ENCODE measurements at regions not wholly inside any gene's neighbourhood (a gene's known extent, or its start where the extent isn't known, plus 50 kb on each side); places are given as distances from the start of the nearest gene placed in this dataset.

- intact Hi-C loops (cut with DNase I): no loop called here
Measured at GRCh38 chr12:67422081-67422480, 152.9 kb downstream of the CAND1 start.

GRCh38 chr12:67424784-67425183 is 155.6 kb downstream of the CAND1 start:
- intact Hi-C loops (cut with DNase I): no loop called here
- no peak for DNase-seq

More at GRCh38 chr12:67422081-67422480, 152.9 kb downstream of the CAND1 start:
- DNase-seq: no peak

- DNase-seq: no peak
- intact Hi-C loops (cut with DNase I): no loop called here
Measured at GRCh38 chr12:67425394-67425793, 156.2 kb downstream of the CAND1 start.

- no peak for DNase-seq
- intact Hi-C loops (cut with DNase I): no loop called here
Measured at GRCh38 chr12:67426067-67426466, 156.9 kb downstream of the CAND1 start.

GRCh38 chr12:67427336-67427735 is 158.2 kb downstream of the CAND1 start:
- no peak for DNase-seq
- intact Hi-C loops (cut with DNase I): no loop called here

GRCh38 chr12:67428431-67428830 is 159.3 kb downstream of the CAND1 start:
- no peak for DNase-seq
- intact Hi-C loops (cut with DNase I): no loop called here

- DNase-seq: peak in 21 of 42 donors; percentile 7 to 66 (median 33)
- intact Hi-C loops (cut with DNase I): loop anchor here (5.0 kb wide), 1 partner anchor 511 kb away; no protein-coding TSS in a partner anchor
Measured at GRCh38 chr12:67430708-67431335, 161.7 kb downstream of the CAND1 start.

- no peak for DNase-seq
- intact Hi-C loops (cut with DNase I): loop anchor here (5.0 kb wide), 1 partner anchor 511 kb away; no protein-coding TSS in a partner anchor
Measured at GRCh38 chr12:67431411-67432020, 162.4 kb downstream of the CAND1 start.

GRCh38 chr12:67433385-67434175 is 164.4 kb downstream of the CAND1 start:
- intact Hi-C loops (cut with DNase I): loop anchor here (5.0 kb wide), 1 partner anchor 509 kb away; no protein-coding TSS in a partner anchor
- no peak for DNase-seq

GRCh38 chr12:67434671-67435370 is 165.7 kb downstream of the CAND1 start:
- intact Hi-C loops (cut with DNase I): loop anchor here (5.0 kb wide), 1 partner anchor 507 kb away; no protein-coding TSS in a partner anchor
- DNase-seq: no peak

- intact Hi-C loops (cut with DNase I): no loop called here
- no peak for DNase-seq
Measured at GRCh38 chr12:67436230-67436629, 167.1 kb downstream of the CAND1 start.

GRCh38 chr12:67437011-67437410 is 167.9 kb downstream of the CAND1 start:
- intact Hi-C loops (cut with DNase I): no loop called here
- no peak for DNase-seq

GRCh38 chr12:67439611-67440010 is 170.5 kb downstream of the CAND1 start:
- intact Hi-C loops (cut with DNase I): loop anchor here (10.0 kb wide), 1 partner anchor 205 kb away; the partner anchor contains the start of gene DYRK2
- DNase-seq: no peak

GRCh38 chr12:67441736-67442346 is 172.7 kb downstream of the CAND1 start:
- intact Hi-C loops (cut with DNase I): loop anchor here (10.0 kb wide), 1 partner anchor 203 kb away; the partner anchor contains the start of gene DYRK2
- DNase-seq: peak; percentile 75 to 92 (median 83)

GRCh38 chr12:67442347-67442841 is 173.2 kb downstream of the CAND1 start:
- peak in 10 of 42 donors; percentile 1 to 31 (median 16) for DNase-seq
- intact Hi-C loops (cut with DNase I): loop anchor here (10.0 kb wide), 1 partner anchor 202 kb away; the partner anchor contains the start of gene DYRK2

- DNase-seq: no peak
- intact Hi-C loops (cut with DNase I): loop anchor here (10.0 kb wide), 1 partner anchor 202 kb away; the partner anchor contains the start of gene DYRK2
Measured at GRCh38 chr12:67442896-67443295, 173.7 kb downstream of the CAND1 start.

GRCh38 chr12:67444542-67444941 is 175.4 kb downstream of the CAND1 start:
- DNase-seq: no peak
- intact Hi-C loops (cut with DNase I): loop anchor here (10.0 kb wide), 1 partner anchor 200 kb away; the partner anchor contains the start of gene DYRK2

- intact Hi-C loops (cut with DNase I): loop anchor here (10.0 kb wide), 1 partner anchor 198 kb away; the partner anchor contains the start of gene DYRK2
- peak in 37 of 42 donors; percentile 9 to 88 (median 47) for DNase-seq
Measured at GRCh38 chr12:67446716-67447115, 177.6 kb downstream of the CAND1 start.
